ENCODE measurements at regions not wholly inside any gene's neighbourhood (a gene's known extent, or its start where the extent isn't known, plus 50 kb on each side); places are given as distances from the start of the nearest gene placed in this dataset.

DNA sequence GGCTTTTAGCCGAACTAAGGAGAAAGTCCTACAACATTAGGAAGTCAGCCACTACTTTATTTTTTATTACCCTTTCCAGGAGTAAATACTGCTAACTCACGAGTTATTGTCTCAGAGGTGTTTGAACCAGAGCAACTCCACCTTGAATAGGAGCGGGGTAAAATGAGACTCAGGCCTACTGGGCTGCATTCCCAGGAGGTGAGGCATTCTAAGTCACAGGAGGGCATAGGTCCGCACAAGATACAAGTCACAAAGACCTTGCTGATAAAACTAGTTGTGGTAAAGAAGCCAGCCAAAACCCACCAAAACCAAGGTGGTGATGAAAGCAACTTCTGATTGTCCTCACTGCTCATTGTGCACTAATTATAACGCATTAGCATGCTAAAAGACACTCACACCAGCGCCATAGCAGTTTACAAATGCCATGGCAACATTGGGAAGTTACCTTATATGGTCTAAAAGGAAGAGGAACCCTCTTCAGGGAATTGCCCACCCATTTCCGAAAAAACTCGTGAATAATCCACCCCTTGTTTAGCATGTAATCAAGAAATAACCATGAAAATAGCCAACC lies 555.9 kb downstream of the IGSF11 start:
- Histone ChIP-seq H3K27me3 (ENCODE audit: insufficient read depth) (no peaks in the 10 kb centered on the region), H3K9me2 (0 out of 2 replicates have a peak, but pooled peaks cover 4% of the 10 kb centered on the region), H3K4me1 (ENCODE audit: control insufficient read depth in 1 of 2, insufficient read depth in 2 of 2, low read depth in 1 of 2, low read length in 1 of 2) (no peaks in the 10 kb centered on the region), H2AFZ (ENCODE audit: low read depth) (no peak overlapping the region), H3K9me3 (no peaks in the 10 kb centered on the region), H3K79me2 (ENCODE audit: insufficient read depth) (no peaks in the 10 kb centered on the region), H3K9ac (no peak overlapping the region), H3F3A (replicated peaks; ENCODE audit: insufficient read depth) (no peaks in the 10 kb centered on the region), H3K27ac (ENCODE audit: low read depth in 2 of 2, low read length in 1 of 2) (no peak overlapping the region), H3K4me2 (no peak overlapping the region), H3K4me3 (ENCODE audit: low read depth in 2 of 2, low read length in 1 of 2) (no peak overlapping the region), H3K36me3 (replicated peaks in 1 of 2; ENCODE audit: control insufficient read depth in 1 of 2, insufficient read depth in 2 of 2, low read length in 1 of 2) (no peaks in the 10 kb centered on the region), H4K20me1 (ENCODE audit: insufficient read depth) (no peaks in the 10 kb centered on the region)
- DNase-seq: no peak
- ChIA-PET CTCF (no interaction called here), POLR2A (no interaction called here)
- 45% methylated on average over 8 of the region's 8 CpGs for WGBS (ENCODE audit: low lambda C conversion rate)
- TF ChIP-seq TAF1 (IDR thresholded peaks at IDR 0.05; ENCODE audit: borderline replicate concordance, low read depth, low read length) (no peak), MEF2A (IDR thresholded peaks at IDR 0.05; ENCODE audit: borderline replicate concordance, low read depth) (no peak), RFX5 (IDR thresholded peaks at IDR 0.05; ENCODE audit: low read length) (no peak), SMC3 (IDR thresholded peaks at IDR 0.05; ENCODE audit: low read depth, low read length) (no peak), SIN3A (IDR thresholded peaks at IDR 0.05; ENCODE audit: borderline replicate concordance, low read depth, low read length) (no peak), ELF1 (IDR thresholded peaks at IDR 0.05) (no peak), RXRA (IDR thresholded peaks at IDR 0.05; ENCODE audit: borderline replicate concordance, low read depth) (no peak), FOXJ3 (CRISPR knock-in tag; IDR thresholded peaks at IDR 0.05) (no peak), GABPA (IDR thresholded peaks at IDR 0.05; ENCODE audit: low read depth) (no peak), POLR2AphosphoS5 (IDR thresholded peaks at IDR 0.05; ENCODE audit: low read depth, low read length) (no peak), GATA2 (CRISPR knock-in tag; IDR thresholded peaks at IDR 0.05) (no peak), JUND (IDR thresholded peaks at IDR 0.05) (no peak)
- TF ChIP-seq, protein P1, sequence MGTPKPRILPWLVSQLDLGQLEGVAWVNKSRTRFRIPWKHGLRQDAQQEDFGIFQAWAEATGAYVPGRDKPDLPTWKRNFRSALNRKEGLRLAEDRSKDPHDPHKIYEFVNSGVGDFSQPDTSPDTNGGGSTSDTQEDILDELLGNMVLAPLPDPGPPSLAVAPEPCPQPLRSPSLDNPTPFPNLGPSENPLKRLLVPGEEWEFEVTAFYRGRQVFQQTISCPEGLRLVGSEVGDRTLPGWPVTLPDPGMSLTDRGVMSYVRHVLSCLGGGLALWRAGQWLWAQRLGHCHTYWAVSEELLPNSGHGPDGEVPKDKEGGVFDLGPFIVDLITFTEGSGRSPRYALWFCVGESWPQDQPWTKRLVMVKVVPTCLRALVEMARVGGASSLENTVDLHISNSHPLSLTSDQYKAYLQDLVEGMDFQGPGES (IDR thresholded peaks at IDR 0.05; ENCODE audit: low read depth, low read length): no peak
- TF ChIP-seq, protein P2, sequence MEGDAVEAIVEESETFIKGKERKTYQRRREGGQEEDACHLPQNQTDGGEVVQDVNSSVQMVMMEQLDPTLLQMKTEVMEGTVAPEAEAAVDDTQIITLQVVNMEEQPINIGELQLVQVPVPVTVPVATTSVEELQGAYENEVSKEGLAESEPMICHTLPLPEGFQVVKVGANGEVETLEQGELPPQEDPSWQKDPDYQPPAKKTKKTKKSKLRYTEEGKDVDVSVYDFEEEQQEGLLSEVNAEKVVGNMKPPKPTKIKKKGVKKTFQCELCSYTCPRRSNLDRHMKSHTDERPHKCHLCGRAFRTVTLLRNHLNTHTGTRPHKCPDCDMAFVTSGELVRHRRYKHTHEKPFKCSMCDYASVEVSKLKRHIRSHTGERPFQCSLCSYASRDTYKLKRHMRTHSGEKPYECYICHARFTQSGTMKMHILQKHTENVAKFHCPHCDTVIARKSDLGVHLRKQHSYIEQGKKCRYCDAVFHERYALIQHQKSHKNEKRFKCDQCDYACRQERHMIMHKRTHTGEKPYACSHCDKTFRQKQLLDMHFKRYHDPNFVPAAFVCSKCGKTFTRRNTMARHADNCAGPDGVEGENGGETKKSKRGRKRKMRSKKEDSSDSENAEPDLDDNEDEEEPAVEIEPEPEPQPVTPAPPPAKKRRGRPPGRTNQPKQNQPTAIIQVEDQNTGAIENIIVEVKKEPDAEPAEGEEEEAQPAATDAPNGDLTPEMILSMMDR (IDR thresholded peaks at IDR 0.05): no peak
- TF ChIP-seq, protein P3, sequence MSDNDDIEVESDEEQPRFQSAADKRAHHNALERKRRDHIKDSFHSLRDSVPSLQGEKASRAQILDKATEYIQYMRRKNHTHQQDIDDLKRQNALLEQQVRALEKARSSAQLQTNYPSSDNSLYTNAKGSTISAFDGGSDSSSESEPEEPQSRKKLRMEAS (IDR thresholded peaks at IDR 0.05; ENCODE audit: low read depth): no peak

DNA sequence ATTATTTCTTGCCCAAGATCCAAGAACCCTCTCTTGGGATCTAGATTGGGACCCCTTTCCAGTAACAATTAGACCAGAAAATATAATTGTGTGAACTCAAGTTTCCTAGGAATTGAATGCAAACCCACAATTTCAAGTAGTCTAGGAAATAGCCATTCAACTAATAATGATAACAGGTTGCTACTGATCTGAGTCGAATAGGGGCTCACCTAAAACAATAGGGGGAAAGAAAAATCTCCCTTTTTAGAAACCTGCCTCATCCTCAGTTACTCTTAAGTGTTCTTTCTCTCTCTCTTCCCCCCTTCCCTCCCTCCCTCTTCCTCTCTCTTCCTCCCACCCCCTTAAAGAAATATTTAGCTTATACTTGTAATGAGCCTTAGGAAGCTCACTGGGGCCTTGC lies 555.3 kb downstream of the IGSF11 start:
- H4K20me1 ChIP-seq (ENCODE audit: insufficient read depth): no peaks in the 10 kb centered on the region
- H3K4me3 ChIP-seq (ENCODE audit: low read depth in 2 of 2, low read length in 1 of 2): no peak overlapping the region
- H3K79me2 ChIP-seq (ENCODE audit: insufficient read depth): no peaks in the 10 kb centered on the region
- no peak overlapping the region for H3K4me2 ChIP-seq
- H3K27me3 ChIP-seq (ENCODE audit: insufficient read depth): no peaks in the 10 kb centered on the region
- no peak overlapping the region for H3K9ac ChIP-seq
- H3K9me2 ChIP-seq: 0 out of 2 replicates have a peak, but pooled peaks cover 4% of the 10 kb centered on the region
- H2AFZ ChIP-seq (ENCODE audit: low read depth): no peak overlapping the region
- H3F3A ChIP-seq (replicated peaks; ENCODE audit: insufficient read depth): no peaks in the 10 kb centered on the region
- ChIA-PET CTCF (no interaction called here), POLR2A (no interaction called here)
- no peaks in the 10 kb centered on the region for H3K36me3 ChIP-seq (replicated peaks in 1 of 2; ENCODE audit: control insufficient read depth in 1 of 2, insufficient read depth in 2 of 2, low read length in 1 of 2)
- TF ChIP-seq, protein P4, sequence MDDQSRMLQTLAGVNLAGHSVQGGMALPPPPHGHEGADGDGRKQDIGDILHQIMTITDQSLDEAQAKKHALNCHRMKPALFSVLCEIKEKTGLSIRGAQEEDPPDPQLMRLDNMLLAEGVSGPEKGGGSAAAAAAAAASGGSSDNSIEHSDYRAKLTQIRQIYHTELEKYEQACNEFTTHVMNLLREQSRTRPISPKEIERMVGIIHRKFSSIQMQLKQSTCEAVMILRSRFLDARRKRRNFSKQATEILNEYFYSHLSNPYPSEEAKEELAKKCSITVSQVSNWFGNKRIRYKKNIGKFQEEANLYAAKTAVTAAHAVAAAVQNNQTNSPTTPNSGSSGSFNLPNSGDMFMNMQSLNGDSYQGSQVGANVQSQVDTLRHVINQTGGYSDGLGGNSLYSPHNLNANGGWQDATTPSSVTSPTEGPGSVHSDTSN (IDR thresholded peaks at IDR 0.05): no peak
- TF ChIP-seq, protein P5, sequence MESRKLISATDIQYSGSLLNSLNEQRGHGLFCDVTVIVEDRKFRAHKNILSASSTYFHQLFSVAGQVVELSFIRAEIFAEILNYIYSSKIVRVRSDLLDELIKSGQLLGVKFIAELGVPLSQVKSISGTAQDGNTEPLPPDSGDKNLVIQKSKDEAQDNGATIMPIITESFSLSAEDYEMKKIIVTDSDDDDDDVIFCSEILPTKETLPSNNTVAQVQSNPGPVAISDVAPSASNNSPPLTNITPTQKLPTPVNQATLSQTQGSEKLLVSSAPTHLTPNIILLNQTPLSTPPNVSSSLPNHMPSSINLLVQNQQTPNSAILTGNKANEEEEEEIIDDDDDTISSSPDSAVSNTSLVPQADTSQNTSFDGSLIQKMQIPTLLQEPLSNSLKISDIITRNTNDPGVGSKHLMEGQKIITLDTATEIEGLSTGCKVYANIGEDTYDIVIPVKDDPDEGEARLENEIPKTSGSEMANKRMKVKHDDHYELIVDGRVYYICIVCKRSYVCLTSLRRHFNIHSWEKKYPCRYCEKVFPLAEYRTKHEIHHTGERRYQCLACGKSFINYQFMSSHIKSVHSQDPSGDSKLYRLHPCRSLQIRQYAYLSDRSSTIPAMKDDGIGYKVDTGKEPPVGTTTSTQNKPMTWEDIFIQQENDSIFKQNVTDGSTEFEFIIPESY (IDR thresholded peaks at IDR 0.05; ENCODE audit: borderline replicate concordance, low read depth): no peak
- TF ChIP-seq, protein P6, sequence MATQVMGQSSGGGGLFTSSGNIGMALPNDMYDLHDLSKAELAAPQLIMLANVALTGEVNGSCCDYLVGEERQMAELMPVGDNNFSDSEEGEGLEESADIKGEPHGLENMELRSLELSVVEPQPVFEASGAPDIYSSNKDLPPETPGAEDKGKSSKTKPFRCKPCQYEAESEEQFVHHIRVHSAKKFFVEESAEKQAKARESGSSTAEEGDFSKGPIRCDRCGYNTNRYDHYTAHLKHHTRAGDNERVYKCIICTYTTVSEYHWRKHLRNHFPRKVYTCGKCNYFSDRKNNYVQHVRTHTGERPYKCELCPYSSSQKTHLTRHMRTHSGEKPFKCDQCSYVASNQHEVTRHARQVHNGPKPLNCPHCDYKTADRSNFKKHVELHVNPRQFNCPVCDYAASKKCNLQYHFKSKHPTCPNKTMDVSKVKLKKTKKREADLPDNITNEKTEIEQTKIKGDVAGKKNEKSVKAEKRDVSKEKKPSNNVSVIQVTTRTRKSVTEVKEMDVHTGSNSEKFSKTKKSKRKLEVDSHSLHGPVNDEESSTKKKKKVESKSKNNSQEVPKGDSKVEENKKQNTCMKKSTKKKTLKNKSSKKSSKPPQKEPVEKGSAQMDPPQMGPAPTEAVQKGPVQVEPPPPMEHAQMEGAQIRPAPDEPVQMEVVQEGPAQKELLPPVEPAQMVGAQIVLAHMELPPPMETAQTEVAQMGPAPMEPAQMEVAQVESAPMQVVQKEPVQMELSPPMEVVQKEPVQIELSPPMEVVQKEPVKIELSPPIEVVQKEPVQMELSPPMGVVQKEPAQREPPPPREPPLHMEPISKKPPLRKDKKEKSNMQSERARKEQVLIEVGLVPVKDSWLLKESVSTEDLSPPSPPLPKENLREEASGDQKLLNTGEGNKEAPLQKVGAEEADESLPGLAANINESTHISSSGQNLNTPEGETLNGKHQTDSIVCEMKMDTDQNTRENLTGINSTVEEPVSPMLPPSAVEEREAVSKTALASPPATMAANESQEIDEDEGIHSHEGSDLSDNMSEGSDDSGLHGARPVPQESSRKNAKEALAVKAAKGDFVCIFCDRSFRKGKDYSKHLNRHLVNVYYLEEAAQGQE (IDR thresholded peaks at IDR 0.05; ENCODE audit: low read depth, low read length): no peak
- TF ChIP-seq FOXM1 (IDR thresholded peaks at IDR 0.05; ENCODE audit: low read depth): no peak
- DNase-seq: no peak
- 50% methylated on average over 1 of the region's 1 CpG for WGBS (ENCODE audit: low lambda C conversion rate)
- H3K4me1 ChIP-seq (ENCODE audit: control insufficient read depth in 1 of 2, insufficient read depth in 2 of 2, low read depth in 1 of 2, low read length in 1 of 2): no peaks in the 10 kb centered on the region
- no peaks in the 10 kb centered on the region for H3K9me3 ChIP-seq
- no peak overlapping the region for H3K27ac ChIP-seq (ENCODE audit: low read depth in 2 of 2, low read length in 1 of 2)
